Activated T-cell treated with anti-CD3 and anti-CD28 coated beads, Interleukin-2, amount 50 U/mL, for 24 hours (primary cell): ENCODE measurements at regions not wholly inside any gene's neighbourhood (a gene's known extent, or its start where the extent isn't known, plus 50 kb on each side); places are given as distances from the start of the nearest gene placed in this dataset.
"Not testable (repeated sequence)": the region's sequence is repeated elsewhere in the genome, so short reads cannot be mapped to it uniquely, and the experiment has no call there.

Experiments used
- DNase-seq: peaks from one replicate; pipeline ENCODE4 v3.0.0-alpha.2; 2020
- H3K27ac Mint-ChIP-seq: 2 replicates; pipeline ENCODE4 v1.8.0; 2020; ENCODE audit warnings: mild to moderate bottlenecking, mixed read lengths
- H3K27me3 Mint-ChIP-seq: 2 replicates; pipeline ENCODE4 v1.8.0; 2020; ENCODE audit warnings: mixed read lengths
- H3K36me3 Mint-ChIP-seq: 2 replicates; pipeline ENCODE4 v1.8.0; 2020; ENCODE audit warnings: low read depth, mixed read lengths
- H3K4me1 Mint-ChIP-seq: 2 replicates; pipeline ENCODE4 v1.8.0; 2020; ENCODE audit warnings: low read depth, mixed read lengths
- H3K4me3 Mint-ChIP-seq: 2 replicates; pipeline ENCODE4 v1.8.0; 2020; ENCODE audit warnings: mild to moderate bottlenecking, moderate library complexity, mixed read lengths
- H3K9me3 Mint-ChIP-seq: 2 replicates; pipeline ENCODE4 v1.8.0; 2020; ENCODE audit warnings: mixed read lengths

- no peaks in the 10 kb centered on the region for H3K36me3 Mint-ChIP-seq
- H3K4me1 Mint-ChIP-seq = peaks cover 10% of the 10 kb centered on the region
- no peak overlapping the region for H3K4me3 Mint-ChIP-seq
- no peak overlapping the region for H3K27ac Mint-ChIP-seq
- H3K9me3 Mint-ChIP-seq = no peaks in the 10 kb centered on the region
- peaks cover 9% of the 10 kb centered on the region for H3K27me3 Mint-ChIP-seq
- DNase-seq = no peak
Measured at GRCh38 chr6:85368631-85369030, 81.3 kb upstream of the NT5E start.

GRCh38 chr6:85364344-85364743, 85.5 kb upstream of the NT5E start:
- no peak for DNase-seq
- H3K9me3 Mint-ChIP-seq = no peaks in the 10 kb centered on the region

GRCh38 chr6:85363870-85364269, 86.0 kb upstream of the NT5E start:
- Mint-ChIP-seq H3K4me1 (peaks cover 27% of the 10 kb centered on the region), H3K9me3 (no peaks in the 10 kb centered on the region), H3K27ac (no peak overlapping the region), H3K27me3 (peaks cover 9% of the 10 kb centered on the region), H3K4me3 (no peak overlapping the region), H3K36me3 (no peaks in the 10 kb centered on the region)
- no peak for DNase-seq

More at GRCh38 chr6:85364344-85364743, 85.5 kb upstream of the NT5E start:
- peaks cover 27% of the 10 kb centered on the region for H3K4me1 Mint-ChIP-seq
- peaks cover 9% of the 10 kb centered on the region for H3K27me3 Mint-ChIP-seq
- no peaks in the 10 kb centered on the region for H3K36me3 Mint-ChIP-seq
- no peak overlapping the region for H3K27ac Mint-ChIP-seq
- no peak overlapping the region for H3K4me3 Mint-ChIP-seq

- peaks cover 20% of the 10 kb centered on the region for H3K4me1 Mint-ChIP-seq
- H3K4me3 Mint-ChIP-seq = no peak overlapping the region
- no peaks in the 10 kb centered on the region for H3K36me3 Mint-ChIP-seq
- DNase-seq = no peak
- no peaks in the 10 kb centered on the region for H3K9me3 Mint-ChIP-seq
- peaks cover 12% of the 10 kb centered on the region for H3K27me3 Mint-ChIP-seq
- no peak overlapping the region for H3K27ac Mint-ChIP-seq
Measured at GRCh38 chr6:85362652-85363310, 87.1 kb upstream of the NT5E start.

GRCh38 chr6:85361643-85362014, 88.3 kb upstream of the NT5E start:
- peaks cover 20% of the 10 kb centered on the region for H3K4me1 Mint-ChIP-seq
- no peak overlapping the region for H3K27ac Mint-ChIP-seq
- no peaks in the 10 kb centered on the region for H3K9me3 Mint-ChIP-seq
- no peak overlapping the region for H3K4me3 Mint-ChIP-seq
- peaks cover 7% of the 10 kb centered on the region for H3K27me3 Mint-ChIP-seq
- H3K36me3 Mint-ChIP-seq = no peaks in the 10 kb centered on the region
- DNase-seq = no peak

- no peaks in the 10 kb centered on the region for H3K36me3 Mint-ChIP-seq
- H3K9me3 Mint-ChIP-seq = no peaks in the 10 kb centered on the region
- peaks cover 20% of the 10 kb centered on the region for H3K4me1 Mint-ChIP-seq
- no peak for DNase-seq
- no peak overlapping the region for H3K4me3 Mint-ChIP-seq
- H3K27ac Mint-ChIP-seq = peak overlapping the region; percentile 44
- peaks cover 5% of the 10 kb centered on the region for H3K27me3 Mint-ChIP-seq
Measured at GRCh38 chr6:85360794-85361642, 88.9 kb upstream of the NT5E start.

- H3K27me3 Mint-ChIP-seq = peaks cover 9% of the 10 kb centered on the region
- H3K9me3 Mint-ChIP-seq = no peaks in the 10 kb centered on the region
Measured at GRCh38 chr6:85357651-85358050, 92.2 kb upstream of the NT5E start.

GRCh38 chr6:85356743-85357142, 93.1 kb upstream of the NT5E start:
- H3K36me3 Mint-ChIP-seq, H3K9me3 Mint-ChIP-seq, DNase-seq, H3K27ac Mint-ChIP-seq, H3K4me3 Mint-ChIP-seq, H3K27me3 Mint-ChIP-seq: not testable (repeated sequence)
- H3K4me1 Mint-ChIP-seq = peaks cover 16% of the 10 kb centered on the region

More at GRCh38 chr6:85357651-85358050, 92.2 kb upstream of the NT5E start:
- Mint-ChIP-seq H3K36me3 (no peaks in the 10 kb centered on the region), H3K4me1 (peaks cover 16% of the 10 kb centered on the region), H3K4me3 (no peak overlapping the region), H3K27ac (no peak overlapping the region)
- no peak for DNase-seq

GRCh38 chr6:85355816-85356215, 94.1 kb upstream of the NT5E start:
- Mint-ChIP-seq H3K36me3 (no peaks in the 10 kb centered on the region), H3K27ac (no peak overlapping the region), H3K9me3 (no peaks in the 10 kb centered on the region), H3K4me1 (peaks cover 8% of the 10 kb centered on the region), H3K27me3 (peaks cover 9% of the 10 kb centered on the region), H3K4me3 (no peak overlapping the region)
- DNase-seq = no peak

- H3K4me1 Mint-ChIP-seq = peaks cover 3% of the 10 kb centered on the region
- H3K36me3 Mint-ChIP-seq = no peaks in the 10 kb centered on the region
- no peaks in the 10 kb centered on the region for H3K9me3 Mint-ChIP-seq
- peaks cover 9% of the 10 kb centered on the region for H3K27me3 Mint-ChIP-seq
- H3K4me3 Mint-ChIP-seq = no peak overlapping the region
- peak; percentile 78 for DNase-seq
- no peak overlapping the region for H3K27ac Mint-ChIP-seq
Measured at GRCh38 chr6:85354761-85355618, 94.9 kb upstream of the NT5E start.

- Mint-ChIP-seq H3K27me3 (peaks cover 12% of the 10 kb centered on the region), H3K36me3 (no peaks in the 10 kb centered on the region), H3K27ac (no peak overlapping the region), H3K4me1 (no peaks in the 10 kb centered on the region), H3K4me3 (no peak overlapping the region), H3K9me3 (no peaks in the 10 kb centered on the region)
- DNase-seq = no peak
Measured at GRCh38 chr6:85353012-85353411, 96.9 kb upstream of the NT5E start.

- no peaks in the 10 kb centered on the region for H3K36me3 Mint-ChIP-seq
- H3K4me1 Mint-ChIP-seq = no peaks in the 10 kb centered on the region
- H3K27ac Mint-ChIP-seq = no peak overlapping the region
- no peak for DNase-seq
- H3K27me3 Mint-ChIP-seq = peaks cover 5% of the 10 kb centered on the region
- no peaks in the 10 kb centered on the region for H3K9me3 Mint-ChIP-seq
- H3K4me3 Mint-ChIP-seq = no peak overlapping the region
Measured at GRCh38 chr6:85348643-85349042, 101.2 kb upstream of the NT5E start.

GRCh38 chr6:85347812-85348211, 102.1 kb upstream of the NT5E start:
- no peak for DNase-seq
- H3K27ac Mint-ChIP-seq = no peak overlapping the region
- H3K36me3 Mint-ChIP-seq = no peaks in the 10 kb centered on the region
- H3K9me3 Mint-ChIP-seq = no peaks in the 10 kb centered on the region
- H3K4me3 Mint-ChIP-seq = no peak overlapping the region
- peaks cover 8% of the 10 kb centered on the region for H3K27me3 Mint-ChIP-seq
- H3K4me1 Mint-ChIP-seq = no peaks in the 10 kb centered on the region

- Mint-ChIP-seq H3K27ac (no peak overlapping the region), H3K36me3 (no peaks in the 10 kb centered on the region)
- no peak for DNase-seq
Measured at GRCh38 chr6:85346196-85346595, 103.7 kb upstream of the NT5E start.

More at GRCh38 chr6:85346196-85346595, 103.7 kb upstream of the NT5E start:
- H3K4me1 Mint-ChIP-seq = no peaks in the 10 kb centered on the region
- H3K9me3 Mint-ChIP-seq = no peaks in the 10 kb centered on the region
- H3K27me3 Mint-ChIP-seq = peaks cover 14% of the 10 kb centered on the region
- no peak overlapping the region for H3K4me3 Mint-ChIP-seq
